ENCODE measurements at regions not wholly inside any gene's neighbourhood (a gene's known extent, or its start where the extent isn't known, plus 50 kb on each side); places are given as distances from the start of the nearest gene placed in this dataset.

GRCh38 chr1:73644198-73644597, 553.8 kb downstream of the LRRIQ3 start:
- TF ChIP-seq CTCF (conservative IDR thresholded peaks at IDR 0.05; ENCODE audit: low read depth, low read length): no peak
- DNase-seq (ENCODE audit: low read depth): no peak

DNA sequence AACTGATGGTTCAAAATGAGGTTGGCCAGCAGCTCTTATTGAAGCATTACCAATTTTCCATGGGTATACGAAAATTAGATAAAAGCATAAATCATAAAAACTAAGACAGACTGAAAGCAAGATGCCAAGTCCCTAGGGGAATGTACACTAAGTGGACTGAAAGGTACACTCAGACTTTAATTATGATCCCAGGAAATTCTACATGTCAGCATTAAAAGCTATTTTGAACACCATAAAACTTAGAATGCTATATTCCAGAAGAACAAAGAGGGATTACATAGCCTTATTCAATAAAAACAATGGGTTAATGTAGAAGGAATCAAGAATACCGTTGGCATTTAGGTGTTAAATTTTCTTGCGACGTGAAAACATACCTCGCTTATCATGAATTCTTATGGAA, 558.5 kb downstream of the LRRIQ3 start:
- no peak overlapping the region for H3K4me3 ChIP-seq (ENCODE audit: low read length)
- DNase-seq (ENCODE audit: low read depth): no peak
- no peak for TF ChIP-seq CTCF (conservative IDR thresholded peaks at IDR 0.05; ENCODE audit: low read depth, low read length)

More at GRCh38 chr1:73644198-73644597, 553.8 kb downstream of the LRRIQ3 start:
- H3K4me3 ChIP-seq (ENCODE audit: low read length): no peak overlapping the region

GRCh38 chr1:73637264-73637663, 560.7 kb downstream of the LRRIQ3 start:
- TF ChIP-seq CTCF (conservative IDR thresholded peaks at IDR 0.05; ENCODE audit: low read depth, low read length): no peak
- H3K4me3 ChIP-seq (ENCODE audit: low read length): no peak overlapping the region
- no peak for DNase-seq (ENCODE audit: low read depth)

DNA sequence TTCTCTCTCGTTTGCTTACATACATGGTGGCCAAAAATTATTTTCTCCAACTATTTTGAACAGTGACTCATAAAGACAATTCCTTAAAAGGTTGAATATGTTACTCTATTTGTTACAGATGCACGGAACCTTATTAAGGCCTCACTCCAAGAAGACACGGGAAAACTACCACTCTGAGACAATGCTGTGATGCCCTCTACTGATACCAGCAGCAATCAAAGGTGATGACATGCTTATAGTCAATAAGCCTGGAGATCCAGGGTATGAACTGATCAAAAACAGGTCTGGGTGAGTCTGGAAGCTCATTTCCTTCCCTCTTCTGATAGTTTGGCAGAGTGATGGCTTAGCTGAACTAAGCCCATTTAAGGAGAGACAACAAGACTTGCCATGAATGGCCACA, 563.0 kb downstream of the LRRIQ3 start:
- DNase-seq (ENCODE audit: low read depth): no peak
- no peak overlapping the region for H3K4me3 ChIP-seq (ENCODE audit: low read length)
- TF ChIP-seq CTCF (conservative IDR thresholded peaks at IDR 0.05; ENCODE audit: low read depth, low read length): no peak

DNA sequence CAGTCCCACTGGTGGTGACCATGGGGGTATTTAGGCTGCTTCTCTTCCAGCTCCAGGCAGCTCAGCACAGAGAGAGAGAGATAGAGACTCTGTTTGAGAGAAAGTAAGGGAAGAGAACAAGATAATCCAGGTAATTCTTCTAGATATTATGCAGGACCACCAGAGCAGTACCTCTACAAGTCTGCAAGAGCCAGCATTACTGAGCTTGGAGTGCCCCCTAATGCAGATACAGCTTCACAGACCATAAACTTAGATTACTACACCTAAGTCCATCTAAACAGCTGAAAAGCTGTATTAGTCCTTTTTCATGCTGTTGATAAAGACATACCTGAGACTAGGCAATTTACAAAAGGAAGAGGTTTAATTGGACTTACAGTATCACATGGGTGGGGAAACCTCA, 570.3 kb downstream of the LRRIQ3 start:
- DNase-seq (ENCODE audit: low read depth): no peak
- no peak overlapping the region for H3K4me3 ChIP-seq (ENCODE audit: low read length)

DNA sequence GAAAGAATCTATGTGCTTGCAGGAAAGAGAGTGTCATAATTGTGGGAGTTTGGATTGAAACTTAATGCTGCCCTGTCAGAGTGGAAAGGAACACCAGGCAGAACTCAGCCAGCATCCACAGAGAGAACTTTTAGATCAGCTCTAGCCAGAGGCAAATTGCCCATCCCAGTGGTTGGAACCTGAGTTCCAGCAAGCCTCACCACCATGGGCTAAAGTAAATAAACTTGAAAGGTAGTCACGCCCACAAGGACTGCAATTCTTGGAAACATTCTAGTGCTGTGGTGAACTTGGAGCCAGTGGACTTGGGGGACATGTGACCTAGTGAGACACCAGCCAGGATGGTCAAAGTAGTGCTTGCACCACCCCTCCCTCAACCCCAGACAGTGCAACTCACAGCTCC, 571.6 kb downstream of the LRRIQ3 start:
- H3K4me3 ChIP-seq (ENCODE audit: low read length): no peak overlapping the region
- no peak for DNase-seq (ENCODE audit: low read depth)
- no peak for TF ChIP-seq CTCF (conservative IDR thresholded peaks at IDR 0.05; ENCODE audit: low read depth, low read length)

More for the DNA sequence above, 570.3 kb downstream of the LRRIQ3 start:
- TF ChIP-seq CTCF (conservative IDR thresholded peaks at IDR 0.05; ENCODE audit: low read depth, low read length): no peak

GRCh38 chr1:73623946-73624345, 574.0 kb downstream of the LRRIQ3 start:
- no peak overlapping the region for H3K4me3 ChIP-seq (ENCODE audit: low read length)
- TF ChIP-seq CTCF (conservative IDR thresholded peaks at IDR 0.05; ENCODE audit: low read depth, low read length): no peak
- no peak for DNase-seq (ENCODE audit: low read depth)

Measured in retinal pigment epithelial cell (primary cell).